ENCODE measurements at regions not wholly inside any gene's neighbourhood (a gene's known extent, or its start where the extent isn't known, plus 50 kb on each side); places are given as distances from the start of the nearest gene placed in this dataset.

DNA sequence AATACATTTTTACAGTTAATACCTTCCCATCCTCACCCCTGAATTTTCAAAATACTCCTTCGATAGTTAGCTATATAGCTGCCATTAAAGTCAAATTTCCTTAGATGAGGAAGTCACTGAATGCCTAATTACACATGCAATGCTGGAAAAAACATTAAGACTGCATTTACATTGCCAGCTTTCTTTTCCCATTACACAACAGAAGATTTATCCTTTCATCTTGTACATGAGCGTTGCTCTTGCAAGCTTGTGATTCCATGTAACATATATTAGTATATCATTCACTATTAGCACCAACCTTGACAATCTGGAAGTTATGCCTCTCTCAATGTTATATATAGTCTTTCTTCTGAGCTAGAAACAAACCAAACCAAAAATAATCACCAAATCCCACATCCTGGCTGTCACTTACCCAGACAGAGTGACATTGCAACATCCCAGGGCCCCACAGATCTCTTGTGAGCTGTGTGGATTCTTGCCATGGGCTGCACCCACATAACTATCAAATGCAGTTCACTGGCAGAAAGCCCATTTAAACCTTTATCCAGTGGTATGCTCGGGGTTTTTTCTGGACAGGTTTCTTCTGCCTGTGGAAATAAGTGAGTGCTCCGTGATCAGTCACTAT, 79.2 kb upstream of the PAPOLG start:
- no peaks in the 10 kb centered on the region for H3K36me3 ChIP-seq (replicated peaks; ENCODE audit: low read depth, low read length)
- H3K27ac ChIP-seq (ENCODE audit: low read length), result no peak overlapping the region
- H4K20me1 ChIP-seq (ENCODE audit: insufficient read depth, low read length), result no peaks in the 10 kb centered on the region
- no peaks in the 10 kb centered on the region for H3K9me3 ChIP-seq (ENCODE audit: insufficient read depth, low read length)
- H3K4me1 ChIP-seq (ENCODE audit: low read length), result 0 out of 2 replicates have a peak, but pooled peaks cover 4% of the 10 kb centered on the region
- H3K4me2 ChIP-seq (ENCODE audit: low read length), result no peak overlapping the region
- no peak overlapping the region for H3K9ac ChIP-seq (ENCODE audit: low read length)
- no peak overlapping the region for H3K4me3 ChIP-seq (ENCODE audit: low read length)
- H2AFZ ChIP-seq (ENCODE audit: low read depth, low read length), result no peak overlapping the region
- H3K79me2 ChIP-seq (ENCODE audit: low read length), result no peaks in the 10 kb centered on the region
- no peak for TF ChIP-seq EZH2phosphoT487 (IDR thresholded peaks at IDR 0.05; ENCODE audit: low read depth)
- TF ChIP-seq, protein P1, sequence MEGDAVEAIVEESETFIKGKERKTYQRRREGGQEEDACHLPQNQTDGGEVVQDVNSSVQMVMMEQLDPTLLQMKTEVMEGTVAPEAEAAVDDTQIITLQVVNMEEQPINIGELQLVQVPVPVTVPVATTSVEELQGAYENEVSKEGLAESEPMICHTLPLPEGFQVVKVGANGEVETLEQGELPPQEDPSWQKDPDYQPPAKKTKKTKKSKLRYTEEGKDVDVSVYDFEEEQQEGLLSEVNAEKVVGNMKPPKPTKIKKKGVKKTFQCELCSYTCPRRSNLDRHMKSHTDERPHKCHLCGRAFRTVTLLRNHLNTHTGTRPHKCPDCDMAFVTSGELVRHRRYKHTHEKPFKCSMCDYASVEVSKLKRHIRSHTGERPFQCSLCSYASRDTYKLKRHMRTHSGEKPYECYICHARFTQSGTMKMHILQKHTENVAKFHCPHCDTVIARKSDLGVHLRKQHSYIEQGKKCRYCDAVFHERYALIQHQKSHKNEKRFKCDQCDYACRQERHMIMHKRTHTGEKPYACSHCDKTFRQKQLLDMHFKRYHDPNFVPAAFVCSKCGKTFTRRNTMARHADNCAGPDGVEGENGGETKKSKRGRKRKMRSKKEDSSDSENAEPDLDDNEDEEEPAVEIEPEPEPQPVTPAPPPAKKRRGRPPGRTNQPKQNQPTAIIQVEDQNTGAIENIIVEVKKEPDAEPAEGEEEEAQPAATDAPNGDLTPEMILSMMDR (IDR thresholded peaks at IDR 0.05; ENCODE audit: low read depth, low read length), result no peak
- H3K27me3 ChIP-seq (ENCODE audit: low read depth, low read length), result peaks cover 22% of the 10 kb centered on the region

DNA sequence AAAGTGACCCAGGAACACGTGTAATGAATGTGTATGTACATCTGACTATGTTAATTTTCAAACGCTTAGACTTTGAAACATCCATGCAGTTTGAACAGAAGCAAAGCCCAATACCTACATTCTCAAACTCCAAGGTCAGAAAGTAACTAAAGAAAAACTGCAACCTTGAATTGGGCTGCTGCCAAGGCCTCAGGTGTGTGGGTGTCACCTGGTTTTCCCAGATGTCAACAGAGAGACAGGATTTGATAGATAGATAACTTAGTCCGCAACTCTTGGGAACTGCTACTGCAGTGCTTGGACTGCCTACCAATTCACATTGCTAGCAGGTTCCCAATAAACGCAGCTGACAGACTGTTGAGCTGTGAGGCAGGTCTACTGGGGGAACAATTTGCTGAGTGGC, 78.7 kb upstream of the PAPOLG start:
- no peaks in the 10 kb centered on the region for H4K20me1 ChIP-seq (ENCODE audit: insufficient read depth, low read length)
- no peak overlapping the region for H3K4me2 ChIP-seq (ENCODE audit: low read length)
- H3K9me3 ChIP-seq (ENCODE audit: insufficient read depth, low read length), result no peaks in the 10 kb centered on the region
- H3K4me3 ChIP-seq (ENCODE audit: low read length), result no peak overlapping the region
- TF ChIP-seq EZH2phosphoT487 (IDR thresholded peaks at IDR 0.05; ENCODE audit: low read depth), result no peak
- H3K27me3 ChIP-seq (ENCODE audit: low read depth, low read length), result peaks cover 22% of the 10 kb centered on the region
- H3K4me1 ChIP-seq (ENCODE audit: low read length), result 0 out of 2 replicates have a peak, but pooled peaks cover 4% of the 10 kb centered on the region
- H3K9ac ChIP-seq (ENCODE audit: low read length), result no peak overlapping the region
- no peak overlapping the region for H2AFZ ChIP-seq (ENCODE audit: low read depth, low read length)
- no peak overlapping the region for H3K27ac ChIP-seq (ENCODE audit: low read length)
- no peaks in the 10 kb centered on the region for H3K79me2 ChIP-seq (ENCODE audit: low read length)
- H3K36me3 ChIP-seq (replicated peaks; ENCODE audit: low read depth, low read length), result no peaks in the 10 kb centered on the region

DNA sequence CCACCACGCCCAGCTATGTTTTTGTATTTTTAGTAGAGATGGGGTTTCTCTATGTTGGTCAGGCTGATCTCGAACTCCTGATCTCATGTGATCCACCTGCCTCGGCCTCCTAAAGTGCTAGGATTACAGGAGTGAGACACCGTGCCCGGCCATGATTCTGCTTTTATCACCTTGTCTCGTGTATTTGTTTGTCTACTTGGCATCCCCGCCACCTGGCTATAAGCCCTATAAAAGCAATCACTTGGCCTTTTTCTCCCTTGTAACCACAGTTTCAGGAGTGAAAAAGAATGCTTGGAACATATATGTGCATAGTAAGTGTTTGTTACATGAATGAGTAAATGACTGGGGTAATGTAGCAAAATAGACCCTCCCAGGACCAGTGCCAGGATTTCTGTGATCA, 77.5 kb upstream of the PAPOLG start:
- Histone ChIP-seq H3K9ac (ENCODE audit: low read length) (no peak overlapping the region), H3K4me1 (ENCODE audit: low read length) (0 out of 2 replicates have a peak, but pooled peaks cover 4% of the 10 kb centered on the region), H3K27me3 (ENCODE audit: low read depth, low read length) (peaks cover 22% of the 10 kb centered on the region), H4K20me1 (ENCODE audit: insufficient read depth, low read length) (no peaks in the 10 kb centered on the region), H3K4me3 (ENCODE audit: low read length) (no peak overlapping the region), H3K27ac (ENCODE audit: low read length) (no peak overlapping the region), H2AFZ (ENCODE audit: low read depth, low read length) (no peak overlapping the region), H3K36me3 (replicated peaks; ENCODE audit: low read depth, low read length) (no peaks in the 10 kb centered on the region), H3K4me2 (ENCODE audit: low read length) (no peak overlapping the region), H3K79me2 (ENCODE audit: low read length) (no peaks in the 10 kb centered on the region), H3K9me3 (ENCODE audit: insufficient read depth, low read length) (no peaks in the 10 kb centered on the region)
- no peak for TF ChIP-seq EZH2phosphoT487 (IDR thresholded peaks at IDR 0.05; ENCODE audit: low read depth)
- TF ChIP-seq, protein P1 (IDR thresholded peaks at IDR 0.05; ENCODE audit: low read depth, low read length), result no peak

DNA sequence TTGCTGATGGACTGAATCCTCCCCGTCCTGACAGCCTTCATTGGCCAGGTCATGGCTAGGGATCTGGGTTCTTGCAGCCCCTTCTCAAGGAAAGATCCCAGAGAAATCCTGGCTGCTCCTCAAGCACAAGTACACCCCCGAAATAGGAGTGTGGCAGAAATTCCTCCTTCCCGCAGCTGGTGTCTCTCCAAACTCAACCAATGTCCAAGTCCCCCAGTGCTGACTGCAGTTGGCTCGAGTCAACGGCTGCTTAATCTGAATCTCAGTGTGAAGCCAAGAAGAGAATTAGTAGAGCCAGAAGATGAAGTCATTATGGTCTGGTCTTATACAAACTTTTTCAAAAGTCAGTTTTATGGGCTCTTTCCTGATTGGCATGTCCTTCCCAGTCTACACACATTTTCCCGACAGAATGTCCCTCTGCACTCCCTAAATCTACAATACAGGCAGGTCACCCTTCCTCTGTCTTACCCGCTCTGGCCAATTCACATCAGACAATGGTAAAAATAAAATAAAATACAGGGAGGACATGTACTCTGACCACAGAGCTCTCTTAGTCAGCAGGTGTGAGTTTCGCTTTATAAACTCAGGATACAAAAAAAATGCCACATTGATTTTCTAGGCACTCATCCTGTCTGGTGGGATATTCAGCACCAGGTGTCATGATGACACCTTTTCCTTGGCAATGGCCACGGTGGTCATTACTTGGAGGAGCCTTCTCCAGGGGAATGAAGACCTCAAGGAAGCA, 76.9 kb upstream of the PAPOLG start:
- Histone ChIP-seq H3K79me2 (ENCODE audit: low read length) (no peaks in the 10 kb centered on the region), H3K27me3 (ENCODE audit: low read depth, low read length) (peaks cover 22% of the 10 kb centered on the region), H3K4me3 (ENCODE audit: low read length) (no peak overlapping the region), H3K9ac (ENCODE audit: low read length) (no peak overlapping the region), H4K20me1 (ENCODE audit: insufficient read depth, low read length) (no peaks in the 10 kb centered on the region), H3K9me3 (ENCODE audit: insufficient read depth, low read length) (no peaks in the 10 kb centered on the region), H3K36me3 (replicated peaks; ENCODE audit: low read depth, low read length) (no peaks in the 10 kb centered on the region), H3K27ac (ENCODE audit: low read length) (no peak overlapping the region), H3K4me1 (ENCODE audit: low read length) (0 out of 2 replicates have a peak, but pooled peaks cover 4% of the 10 kb centered on the region), H3K4me2 (ENCODE audit: low read length) (no peak overlapping the region), H2AFZ (ENCODE audit: low read depth, low read length) (no peak overlapping the region)
- no peak for TF ChIP-seq EZH2phosphoT487 (IDR thresholded peaks at IDR 0.05; ENCODE audit: low read depth)
- TF ChIP-seq, protein P1 (IDR thresholded peaks at IDR 0.05; ENCODE audit: low read depth, low read length), result no peak
